CD14-positive monocyte (primary cell): ENCODE measurements at regions not wholly inside any gene's neighbourhood (a gene's known extent, or its start where the extent isn't known, plus 50 kb on each side); places are given as distances from the start of the nearest gene placed in this dataset.
"Not testable (repeated sequence)": the region's sequence is repeated elsewhere in the genome, so short reads cannot be mapped to it uniquely, and the experiment has no call there.

Experiments used
- DNase-seq, 3 donors: peaks; one replicate each; pipeline ENCODE4 v3.0.0-alpha.2; 2011 to 2022
- H2AFZ ChIP-seq: 2 replicates; pipeline ENCODE4 v1.6.0; 2012; ENCODE audit warnings: mild to moderate bottlenecking, low read depth, low read length, inconsistent platforms; ENCODE audit not compliant: insufficient read depth, poor library complexity, severe bottlenecking
- H3K27ac ChIP-seq, 2 donors: 1 replicate in 1 of 2; 2 replicates in 1 of 2; pipeline ENCODE4 v1.5.1; 2012 to 2013; ENCODE audit warnings: low read length in 2 of 2, control low read depth in 1 of 2, inconsistent platforms in 1 of 2, low read depth in 1 of 2, mild to moderate bottlenecking in 1 of 2
- H3K27me3 ChIP-seq, 2 donors: one replicate each; pipeline versions ENCODE4 v1.6.0 to v1.6.1; 2011 to 2013; ENCODE audit warnings: low read length in 2 of 2; ENCODE audit not compliant: control insufficient read depth in 2 of 2, insufficient read depth in 2 of 2
- H3K36me3 ChIP-seq, 2 donors: replicated peaks in 1 of 2; 1 replicate in 1 of 2; 2 replicates in 1 of 2; pipeline versions ENCODE4 v1.5.1 to v1.6.1; 2012 to 2013; ENCODE audit warnings: low read length in 2 of 2, control low read depth in 1 of 2, inconsistent platforms in 1 of 2, mild to moderate bottlenecking in 1 of 2; ENCODE audit not compliant: insufficient read depth in 2 of 2, control insufficient read depth in 1 of 2
- H3K4me1 ChIP-seq, 2 donors: 1 replicate in 1 of 2; 2 replicates in 1 of 2; pipeline versions ENCODE4 v1.5.1 to v1.6.1; 2012 to 2013; ENCODE audit warnings: low read length in 2 of 2, control low read depth in 1 of 2, inconsistent platforms in 1 of 2, mild to moderate bottlenecking in 1 of 2, moderate library complexity in 1 of 2; ENCODE audit not compliant: insufficient read depth in 2 of 2, control insufficient read depth in 1 of 2
- H3K4me2 ChIP-seq: replicated peaks from 2 replicates; pipeline ENCODE3; 2012; ENCODE audit warnings: low read length, moderate library complexity, mild to moderate bottlenecking; ENCODE audit not compliant: poor library complexity, severe bottlenecking; ENCODE audit errors: extremely low read depth
- H3K4me3 ChIP-seq, 3 experiments: fragments of 200-600 bp in 1 of 3; sonication (generic) in 1 of 3; replicated peaks in 1 of 3; 1 replicate in 2 of 3; 2 replicates in 1 of 3; pipeline ENCODE4 v1.5.1; 2011 to 2013; ENCODE audit warnings: low read length in 3 of 3, mild to moderate bottlenecking in 3 of 3, control low read depth in 2 of 3, low read depth in 2 of 3, inconsistent platforms in 1 of 3, moderate library complexity in 1 of 3
- H3K79me2 ChIP-seq: 2 replicates; pipeline ENCODE4 v1.6.0; 2012; ENCODE audit warnings: mild to moderate bottlenecking, control low read depth, inconsistent platforms, low read length, moderate library complexity; ENCODE audit not compliant: insufficient read depth
- H3K9ac ChIP-seq: 2 replicates; pipeline ENCODE4 v1.6.0; 2017; ENCODE audit warnings: low read length, mild to moderate bottlenecking; ENCODE audit not compliant: insufficient read depth, poor library complexity, severe bottlenecking
- H3K9me3 ChIP-seq, 2 donors: replicated peaks in 1 of 2; 1 replicate in 1 of 2; 2 replicates in 1 of 2; pipeline versions ENCODE4 v1.5.1 to v1.6.1; 2012 to 2013; ENCODE audit warnings: low read length in 2 of 2, control low read depth in 1 of 2; ENCODE audit not compliant: control insufficient read depth in 1 of 2, insufficient read depth in 1 of 2
- H4K20me1 ChIP-seq: 2 replicates; pipeline ENCODE4 v1.6.0; 2012; ENCODE audit warnings: mild to moderate bottlenecking, low read length, control low read depth, moderate library complexity; ENCODE audit not compliant: insufficient read depth
- H3K27ac Mint-ChIP-seq, 7 donors: one replicate each; pipeline ENCODE4 v1.8.0; 2020; ENCODE audit warnings: mild to moderate bottlenecking in 7 of 7, mixed read lengths in 7 of 7, moderate library complexity in 6 of 7, inconsistent platforms in 2 of 7
- H3K27me3 Mint-ChIP-seq, 3 donors: one replicate each; pipeline ENCODE4 v1.8.0; 2021 to 2022; ENCODE audit warnings: low read depth in 3 of 3, mild to moderate bottlenecking in 3 of 3, mixed read lengths in 3 of 3, moderate library complexity in 3 of 3, inconsistent platforms in 1 of 3
- H3K36me3 Mint-ChIP-seq, 2 donors: one replicate each; pipeline ENCODE4 v1.8.0; 2020; ENCODE audit warnings: mixed read lengths in 2 of 2, inconsistent platforms in 1 of 2, mild to moderate bottlenecking in 1 of 2
- H3K4me1 Mint-ChIP-seq: one replicate; pipeline ENCODE4 v1.8.0; 2020; ENCODE audit warnings: mild to moderate bottlenecking, mixed read lengths
- H3K4me3 Mint-ChIP-seq, 2 donors: one replicate each; pipeline ENCODE4 v1.8.0; 2020; ENCODE audit warnings: mild to moderate bottlenecking in 2 of 2, mixed read lengths in 2 of 2, moderate library complexity in 1 of 2
- H3K9me3 Mint-ChIP-seq, 7 donors: one replicate each; pipeline ENCODE4 v1.8.0; 2020 to 2022; ENCODE audit warnings: mixed read lengths in 7 of 7, mild to moderate bottlenecking in 6 of 7, moderate library complexity in 6 of 7, inconsistent platforms in 2 of 7
- WGBS: methylation state at CpG from one replicate; pipeline ENCODE4 v1.1.5; 2013; ENCODE audit warnings: missing lambda C conversion rate; ENCODE audit not compliant: insufficient coverage; 5-methylcytosine and 5-hydroxymethylcytosine counted together
- intact Hi-C, 2 donors: fragments of 100-400 bp; cut with micrococcal nuclease; formaldehyde crosslinking; loops; one replicate each; pipeline versions ENCODE4 v1.15.0 to v1.15.1; 2023
- TF ChIP-seq, protein P1 (sequence below): fragments of 200-600 bp; IDR thresholded peaks from one replicate; pipeline ENCODE4 v1.8.0; 2022; ENCODE audit warnings: antibody characterized with exemption, mild to moderate bottlenecking

DNA sequence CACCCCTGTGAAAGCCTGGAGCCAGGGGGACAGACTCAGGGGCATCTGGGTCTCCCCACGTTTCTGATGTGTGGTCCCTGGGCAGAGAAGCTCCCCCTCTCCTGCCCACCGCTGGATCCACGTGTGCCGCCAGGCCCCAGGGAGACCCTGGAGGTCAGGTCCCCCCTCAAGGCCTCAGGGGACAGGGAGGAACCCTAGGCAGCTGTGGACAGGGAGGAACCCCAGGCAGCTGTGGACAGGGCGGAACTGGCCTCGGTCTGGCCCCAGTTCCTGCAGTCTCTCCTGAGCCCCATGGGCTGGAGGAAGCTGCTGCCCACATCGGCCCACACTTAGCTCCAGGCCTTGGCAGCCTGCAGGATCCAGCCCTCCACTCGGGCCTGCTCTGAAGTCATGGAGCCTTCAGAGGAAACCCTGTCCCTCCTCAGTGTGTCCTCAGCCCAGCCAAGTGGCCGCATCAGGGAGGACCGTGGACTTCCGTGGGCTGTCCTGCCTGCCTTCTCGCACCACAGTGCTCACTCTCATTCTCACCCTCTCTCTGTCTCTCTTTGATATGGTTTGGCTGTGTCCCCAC, 127.7 kb downstream of the BRD1 start:
- intact Hi-C loops, result no loop called here
- no peak overlapping the region for H3K27ac Mint-ChIP-seq
- H3K27me3 ChIP-seq, result peaks cover 18 to 25% of the 10 kb centered on the region in 2 donors

GRCh38 chr22:49699476-49699875, 128.2 kb downstream of the BRD1 start:
- Mint-ChIP-seq H3K4me3 (no peak overlapping the region), H3K27me3 (peaks cover 18 to 33% (median 24%) of the 10 kb centered on the region in 3 donors), H3K4me1 (no peaks in the 10 kb centered on the region), H3K27ac (no peak overlapping the region), H3K9me3 (peaks cover 6 to 35% (median 24%) of the 10 kb centered on the region in 7 donors), H3K36me3 (no peaks in the 10 kb centered on the region)
- peaks cover 12 to 15% of the 10 kb centered on the region in 2 donors for H3K9me3 ChIP-seq
- WGBS, result 86% methylated on average over 10 of the region's 10 CpGs
- H4K20me1 ChIP-seq, result no peaks in the 10 kb centered on the region
- TF ChIP-seq, protein P1, sequence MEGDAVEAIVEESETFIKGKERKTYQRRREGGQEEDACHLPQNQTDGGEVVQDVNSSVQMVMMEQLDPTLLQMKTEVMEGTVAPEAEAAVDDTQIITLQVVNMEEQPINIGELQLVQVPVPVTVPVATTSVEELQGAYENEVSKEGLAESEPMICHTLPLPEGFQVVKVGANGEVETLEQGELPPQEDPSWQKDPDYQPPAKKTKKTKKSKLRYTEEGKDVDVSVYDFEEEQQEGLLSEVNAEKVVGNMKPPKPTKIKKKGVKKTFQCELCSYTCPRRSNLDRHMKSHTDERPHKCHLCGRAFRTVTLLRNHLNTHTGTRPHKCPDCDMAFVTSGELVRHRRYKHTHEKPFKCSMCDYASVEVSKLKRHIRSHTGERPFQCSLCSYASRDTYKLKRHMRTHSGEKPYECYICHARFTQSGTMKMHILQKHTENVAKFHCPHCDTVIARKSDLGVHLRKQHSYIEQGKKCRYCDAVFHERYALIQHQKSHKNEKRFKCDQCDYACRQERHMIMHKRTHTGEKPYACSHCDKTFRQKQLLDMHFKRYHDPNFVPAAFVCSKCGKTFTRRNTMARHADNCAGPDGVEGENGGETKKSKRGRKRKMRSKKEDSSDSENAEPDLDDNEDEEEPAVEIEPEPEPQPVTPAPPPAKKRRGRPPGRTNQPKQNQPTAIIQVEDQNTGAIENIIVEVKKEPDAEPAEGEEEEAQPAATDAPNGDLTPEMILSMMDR, result no peak
- no peaks in the 10 kb centered on the region for H3K79me2 ChIP-seq
- H3K27me3 ChIP-seq, result peaks cover 13 to 20% of the 10 kb centered on the region in 2 donors
- H2AFZ ChIP-seq, result no peak overlapping the region
- intact Hi-C loops, result no loop called here
- H3K27ac ChIP-seq, result no peak overlapping the region
- no peak overlapping the region for H3K4me3 ChIP-seq
- DNase-seq, result no peak
- H3K36me3 ChIP-seq, result no peaks in the 10 kb centered on the region
- H3K4me1 ChIP-seq, result no peaks in the 10 kb centered on the region
- H3K4me2 ChIP-seq, result no peak overlapping the region
- no peak overlapping the region for H3K9ac ChIP-seq

More for the DNA sequence above, 127.7 kb downstream of the BRD1 start:
- peaks cover 6 to 35% (median 24%) of the 10 kb centered on the region in 7 donors for H3K9me3 Mint-ChIP-seq
- peaks cover 23 to 36% (median 28%) of the 10 kb centered on the region in 3 donors for H3K27me3 Mint-ChIP-seq
- WGBS, result 95% methylated on average over 10 of the region's 12 CpGs
- Histone ChIP-seq H3K27ac (no peak overlapping the region), H3K9me3 (peaks cover 12 to 15% of the 10 kb centered on the region in 2 donors), H3K4me1 (no peaks in the 10 kb centered on the region), H4K20me1 (no peaks in the 10 kb centered on the region), H2AFZ (no peak overlapping the region), H3K4me3 (no peak overlapping the region), H3K36me3 (no peaks in the 10 kb centered on the region), H3K4me2 (no peak overlapping the region), H3K79me2 (no peaks in the 10 kb centered on the region), H3K9ac (no peak overlapping the region)
- H3K4me1 Mint-ChIP-seq, result no peaks in the 10 kb centered on the region
- no peak for DNase-seq
- H3K4me3 Mint-ChIP-seq, result no peak overlapping the region
- TF ChIP-seq, protein P1, result no peak
- H3K36me3 Mint-ChIP-seq, result no peaks in the 10 kb centered on the region

DNA sequence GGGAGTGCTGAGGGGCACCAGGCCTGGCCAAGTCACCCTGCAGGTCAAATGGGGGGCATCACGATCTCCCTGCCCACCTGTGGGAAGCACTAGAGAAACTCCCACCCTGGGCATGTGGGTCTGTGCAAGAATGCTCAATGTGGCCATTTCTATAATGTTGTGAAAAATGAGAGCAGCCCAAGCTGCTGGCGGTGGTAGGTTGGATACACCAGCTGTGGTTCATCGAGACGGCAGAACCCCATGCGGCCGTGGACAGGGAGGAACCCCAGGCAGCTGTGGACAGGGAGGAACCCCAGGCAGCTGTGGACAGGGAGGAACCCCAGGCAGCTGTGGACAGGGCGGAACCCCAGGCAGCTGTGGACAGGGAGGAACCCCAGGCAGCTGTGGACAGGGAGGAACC, 129.1 kb downstream of the BRD1 start:
- H3K36me3 Mint-ChIP-seq, H3K9ac ChIP-seq, H3K79me2 ChIP-seq, H3K4me3 ChIP-seq, H3K4me3 Mint-ChIP-seq, H3K4me1 Mint-ChIP-seq, H4K20me1 ChIP-seq, H3K4me1 ChIP-seq, H3K27ac Mint-ChIP-seq, H3K36me3 ChIP-seq, intact Hi-C loops, H2AFZ ChIP-seq, DNase-seq, H3K27ac ChIP-seq, H3K4me2 ChIP-seq: not testable (repeated sequence)
- H3K27me3 Mint-ChIP-seq, result peaks cover 10 to 24% (median 15%) of the 10 kb centered on the region in 3 donors
- 97% methylated on average over 6 of the region's 7 CpGs for WGBS
- Histone ChIP-seq H3K9me3 (peaks cover 12 to 15% of the 10 kb centered on the region in 2 donors), H3K27me3 (peaks cover 7 to 11% of the 10 kb centered on the region in 2 donors)
- H3K9me3 Mint-ChIP-seq, result peaks cover 6 to 33% (median 24%) of the 10 kb centered on the region in 7 donors
